Hepatocyte (in vitro differentiated cells): ENCODE measurements at regions not wholly inside any gene's neighbourhood (a gene's known extent, or its start where the extent isn't known, plus 50 kb on each side); places are given as distances from the start of the nearest gene placed in this dataset.

ENCODE experiments used
- DNase-seq: peaks from one replicate; pipeline ENCODE4 v3.0.0-alpha.2; 2016; ENCODE audit warnings: low spot score
- H2AFZ ChIP-seq: fragments of 200-600 bp; sonication (generic); 2 replicates; pipeline ENCODE4 v1.6.0; 2016; ENCODE audit warnings: antibody characterized with exemption, mild to moderate bottlenecking
- H3K27ac ChIP-seq: fragments of 200-600 bp; sonication (generic); 2 replicates; pipeline ENCODE4 v1.5.1; 2016; ENCODE audit warnings: mild to moderate bottlenecking
- H3K27me3 ChIP-seq: fragments of 200-600 bp; sonication (generic); 2 replicates; pipeline ENCODE4 v1.6.1; 2016
- H3K36me3 ChIP-seq: fragments of 200-600 bp; sonication (generic); replicated peaks from 2 replicates; pipeline ENCODE4 v1.5.1; 2016; ENCODE audit warnings: low read depth; ENCODE audit not compliant: insufficient read depth
- H3K4me1 ChIP-seq: fragments of 200-600 bp; sonication (generic); 2 replicates; pipeline ENCODE4 v1.5.1; 2016; ENCODE audit warnings: mild to moderate bottlenecking, moderate library complexity; ENCODE audit not compliant: insufficient read depth
- H3K4me2 ChIP-seq: fragments of 200-600 bp; sonication (generic); 2 replicates; pipeline ENCODE4 v1.6.0; 2016
- H3K4me3 ChIP-seq: fragments of 200-600 bp; sonication (generic); 2 replicates; pipeline ENCODE4 v1.5.1; 2016; ENCODE audit warnings: mild to moderate bottlenecking
- H3K79me2 ChIP-seq: fragments of 200-600 bp; sonication (generic); 2 replicates; pipeline ENCODE4 v1.6.0; 2017; ENCODE audit warnings: mild to moderate bottlenecking
- H3K9me2 ChIP-seq: fragments of 200-600 bp; sonication (generic); replicated peaks from 2 replicates; pipeline ENCODE4 v1.6.0; 2017; ENCODE audit warnings: mild to moderate bottlenecking; ENCODE audit not compliant: insufficient read depth
- H3K9me3 ChIP-seq: fragments of 200-600 bp; sonication (generic); 2 replicates; pipeline ENCODE4 v1.5.1; 2016; ENCODE audit warnings: low read depth, mild to moderate bottlenecking
- H4K20me1 ChIP-seq: fragments of 200-600 bp; sonication (generic); 2 replicates; pipeline ENCODE4 v1.6.0; 2016; ENCODE audit warnings: mild to moderate bottlenecking; ENCODE audit not compliant: insufficient read depth, poor library complexity, severe bottlenecking
- CTCF ChIP-seq: fragments of 200-600 bp; sonication (generic); IDR thresholded peaks from 2 replicates; pipeline ENCODE4 v1.5.1; 2016; ENCODE audit warnings: antibody characterized with exemption, mild to moderate bottlenecking; ENCODE audit not compliant: poor library complexity
- EZH2 ChIP-seq: fragments of 200-600 bp; sonication (generic); IDR thresholded peaks from 2 replicates; pipeline ENCODE4 v1.6.1; 2016; ENCODE audit warnings: antibody characterized with exemption, mild to moderate bottlenecking, borderline replicate concordance
- EZH2phosphoT487 ChIP-seq: fragments of 200-600 bp; sonication (generic); IDR thresholded peaks from one replicate; pipeline ENCODE4 v1.6.1; 2018; ENCODE audit warnings: antibody characterized with exemption, mild to moderate bottlenecking, low read depth, moderate library complexity; ENCODE audit not compliant: unreplicated experiment, severe bottlenecking
- WGBS: methylation state at CpG from one replicate; pipeline ENCODE4 v1.1.6; 2016; ENCODE audit warnings: low lambda C conversion rate; ENCODE audit errors: missing lambda C conversion rate; 5-methylcytosine and 5-hydroxymethylcytosine counted together

- TF ChIP-seq CTCF (no peak), EZH2phosphoT487 (no peak), EZH2 (no peak)
- WGBS: 54% methylated on average over 8 of the region's 8 CpGs
- no peak for DNase-seq
- Histone ChIP-seq H3K4me3 (no peak overlapping the region), H3K9me2 (no peaks in the 10 kb centered on the region), H3K4me2 (no peak overlapping the region), H3K36me3 (no peaks in the 10 kb centered on the region), H4K20me1 (no peaks in the 10 kb centered on the region), H3K9me3 (no peaks in the 10 kb centered on the region), H3K27me3 (no peaks in the 10 kb centered on the region), H3K79me2 (no peaks in the 10 kb centered on the region), H2AFZ (no peak overlapping the region), H3K4me1 (no peaks in the 10 kb centered on the region), H3K27ac (no peak overlapping the region)
Measured at GRCh38 chr5:2181149-2181548, 298.4 kb upstream of the IRX4 start.

GRCh38 chr5:2180456-2180855, 297.7 kb upstream of the IRX4 start:
- Histone ChIP-seq H2AFZ (no peak overlapping the region), H4K20me1 (no peaks in the 10 kb centered on the region), H3K4me2 (no peak overlapping the region), H3K36me3 (no peaks in the 10 kb centered on the region), H3K9me2 (no peaks in the 10 kb centered on the region), H3K79me2 (no peaks in the 10 kb centered on the region), H3K4me1 (no peaks in the 10 kb centered on the region), H3K9me3 (no peaks in the 10 kb centered on the region), H3K27ac (no peak overlapping the region), H3K27me3 (no peaks in the 10 kb centered on the region), H3K4me3 (no peak overlapping the region)
- TF ChIP-seq CTCF (no peak), EZH2 (no peak), EZH2phosphoT487 (no peak)
- WGBS: 91% methylated on average over 17 of the region's 17 CpGs
- DNase-seq: no peak

- H2AFZ ChIP-seq: no peak overlapping the region
- no peaks in the 10 kb centered on the region for H3K9me3 ChIP-seq
- H3K4me3 ChIP-seq: no peak overlapping the region
- no peaks in the 10 kb centered on the region for H3K4me1 ChIP-seq
- TF ChIP-seq CTCF (no peak), EZH2 (no peak), EZH2phosphoT487 (no peak)
- no peaks in the 10 kb centered on the region for H3K36me3 ChIP-seq
- no peak overlapping the region for H3K4me2 ChIP-seq
- no peaks in the 10 kb centered on the region for H4K20me1 ChIP-seq
- no peak for DNase-seq
- H3K27ac ChIP-seq: no peak overlapping the region
- H3K27me3 ChIP-seq: no peaks in the 10 kb centered on the region
- no peaks in the 10 kb centered on the region for H3K9me2 ChIP-seq
- H3K79me2 ChIP-seq: no peaks in the 10 kb centered on the region
- 62% methylated on average over 11 of the region's 23 CpGs for WGBS
Measured at GRCh38 chr5:2179861-2180260, 297.1 kb upstream of the IRX4 start.

- Histone ChIP-seq H2AFZ (no peak overlapping the region), H3K27ac (no peak overlapping the region), H3K9me3 (no peaks in the 10 kb centered on the region), H3K79me2 (no peaks in the 10 kb centered on the region), H3K4me2 (no peak overlapping the region), H3K4me1 (no peaks in the 10 kb centered on the region), H3K36me3 (no peaks in the 10 kb centered on the region), H4K20me1 (no peaks in the 10 kb centered on the region), H3K9me2 (no peaks in the 10 kb centered on the region), H3K27me3 (no peaks in the 10 kb centered on the region), H3K4me3 (no peak overlapping the region)
- no peak for DNase-seq
- WGBS: 95% methylated on average over 12 of the region's 12 CpGs
- TF ChIP-seq CTCF (no peak), EZH2phosphoT487 (no peak), EZH2 (no peak)
Measured at GRCh38 chr5:2178528-2178927, 295.8 kb upstream of the IRX4 start.
